GM06990 (cell line): ENCODE measurements at regions not wholly inside any gene's neighbourhood (a gene's known extent, or its start where the extent isn't known, plus 50 kb on each side); places are given as distances from the start of the nearest gene placed in this dataset.
"Not testable (repeated sequence)": the region's sequence is repeated elsewhere in the genome, so short reads cannot be mapped to it uniquely, and the experiment has no call there.

Source experiments
- DNase-seq: peaks from one replicate; pipeline ENCODE4 v3.0.0-alpha.2; 2011; ENCODE audit not compliant: insufficient read length; ENCODE audit errors: extremely low read depth
- H3K27me3 ChIP-seq: replicated peaks from 2 replicates; pipeline ENCODE4 v1.6.0; 2011; ENCODE audit warnings: low read length; ENCODE audit not compliant: control insufficient read depth, insufficient read depth
- H3K36me3 ChIP-seq: 2 replicates; pipeline ENCODE4 v1.5.1; 2011; ENCODE audit warnings: low read length; ENCODE audit not compliant: control insufficient read depth, insufficient read depth
- H3K4me3 ChIP-seq: replicated peaks from 2 replicates; pipeline ENCODE4 v1.5.1; 2011; ENCODE audit warnings: low read depth, mild to moderate bottlenecking, control low read depth, low read length
- CTCF ChIP-seq: IDR thresholded peaks from 2 replicates; pipeline ENCODE4 v1.5.1; 2011; ENCODE audit warnings: low read length, control low read depth, mild to moderate bottlenecking, inconsistent platforms; ENCODE audit not compliant: insufficient read depth, poor library complexity, severe bottlenecking

GRCh38 chr9:100739666-100740065 lies 161.8 kb downstream of the CAVIN4 start:
- no peak overlapping the region for H3K4me3 ChIP-seq
- no peak for TF ChIP-seq CTCF
- no peaks in the 10 kb centered on the region for H3K36me3 ChIP-seq
- H3K27me3 ChIP-seq = no peaks in the 10 kb centered on the region
- DNase-seq = no peak

GRCh38 chr9:100748930-100749329 lies 171.1 kb downstream of the CAVIN4 start:
- not testable (repeated sequence) for H3K4me3 ChIP-seq, H3K27me3 ChIP-seq, H3K36me3 ChIP-seq, DNase-seq

GRCh38 chr9:100756217-100756616 lies 178.3 kb downstream of the CAVIN4 start:
- Histone ChIP-seq H3K36me3 (no peaks in the 10 kb centered on the region), H3K4me3 (no peak overlapping the region), H3K27me3 (no peaks in the 10 kb centered on the region)
- no peak for TF ChIP-seq CTCF
- no peak for DNase-seq

- Histone ChIP-seq H3K36me3 (no peaks in the 10 kb centered on the region), H3K27me3 (no peaks in the 10 kb centered on the region), H3K4me3 (no peak overlapping the region)
- no peak for TF ChIP-seq CTCF
- DNase-seq = no peak
Measured at GRCh38 chr9:100759215-100759614, 181.3 kb downstream of the CAVIN4 start.

- TF ChIP-seq CTCF = no peak
- no peaks in the 10 kb centered on the region for H3K27me3 ChIP-seq
- no peak overlapping the region for H3K4me3 ChIP-seq
- no peaks in the 10 kb centered on the region for H3K36me3 ChIP-seq
- no peak for DNase-seq
Measured at GRCh38 chr9:100761276-100761802, 183.5 kb downstream of the CAVIN4 start.

GRCh38 chr9:100774326-100774725 lies 196.4 kb downstream of the CAVIN4 start:
- H3K4me3 ChIP-seq = no peak overlapping the region

More at GRCh38 chr9:100774326-100774725, 196.4 kb downstream of the CAVIN4 start:
- no peak for TF ChIP-seq CTCF
- no peaks in the 10 kb centered on the region for H3K27me3 ChIP-seq
- no peaks in the 10 kb centered on the region for H3K36me3 ChIP-seq
- DNase-seq = no peak
